Endothelial cell of hepatic sinusoid (primary cell): ENCODE measurements at regions not wholly inside any gene's neighbourhood (a gene's known extent, or its start where the extent isn't known, plus 50 kb on each side); places are given as distances from the start of the nearest gene placed in this dataset.
"Not testable (repeated sequence)": the region's sequence is repeated elsewhere in the genome, so short reads cannot be mapped to it uniquely, and the experiment has no call there.

Experiments used
- in situ Hi-C: cut with HindIII; loops from 2 replicates; pipeline ENCODE4 v1.10.0; 2017; ENCODE audit warnings: low sequenced_read_pairs

DNA sequence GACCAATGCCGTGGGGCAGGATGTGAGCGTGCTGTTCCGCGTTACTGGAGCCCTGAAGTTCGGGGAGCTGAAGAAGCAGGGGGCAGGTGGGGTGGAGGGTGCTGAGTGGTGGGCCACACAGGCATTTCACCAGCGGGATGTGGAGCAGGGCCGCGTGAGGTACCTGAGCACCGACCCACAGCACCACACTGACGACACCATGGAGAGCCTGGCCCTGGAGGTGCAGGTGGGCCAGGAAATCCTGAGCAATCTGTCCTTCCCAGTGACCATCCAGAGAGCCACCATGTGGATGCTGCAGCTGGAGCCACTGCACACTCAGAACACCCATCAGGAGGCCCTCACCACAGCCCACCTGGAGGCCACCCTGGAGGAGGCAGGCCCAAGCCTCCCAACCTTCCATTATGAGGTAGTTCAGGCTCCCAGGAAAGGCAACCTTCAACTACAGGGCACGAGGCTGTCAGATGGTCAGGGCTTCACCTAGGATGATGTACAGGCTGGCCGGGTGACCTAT is 179.6 kb downstream of the TBC1D2B start:
- in situ Hi-C loops: no loop called here

DNA sequence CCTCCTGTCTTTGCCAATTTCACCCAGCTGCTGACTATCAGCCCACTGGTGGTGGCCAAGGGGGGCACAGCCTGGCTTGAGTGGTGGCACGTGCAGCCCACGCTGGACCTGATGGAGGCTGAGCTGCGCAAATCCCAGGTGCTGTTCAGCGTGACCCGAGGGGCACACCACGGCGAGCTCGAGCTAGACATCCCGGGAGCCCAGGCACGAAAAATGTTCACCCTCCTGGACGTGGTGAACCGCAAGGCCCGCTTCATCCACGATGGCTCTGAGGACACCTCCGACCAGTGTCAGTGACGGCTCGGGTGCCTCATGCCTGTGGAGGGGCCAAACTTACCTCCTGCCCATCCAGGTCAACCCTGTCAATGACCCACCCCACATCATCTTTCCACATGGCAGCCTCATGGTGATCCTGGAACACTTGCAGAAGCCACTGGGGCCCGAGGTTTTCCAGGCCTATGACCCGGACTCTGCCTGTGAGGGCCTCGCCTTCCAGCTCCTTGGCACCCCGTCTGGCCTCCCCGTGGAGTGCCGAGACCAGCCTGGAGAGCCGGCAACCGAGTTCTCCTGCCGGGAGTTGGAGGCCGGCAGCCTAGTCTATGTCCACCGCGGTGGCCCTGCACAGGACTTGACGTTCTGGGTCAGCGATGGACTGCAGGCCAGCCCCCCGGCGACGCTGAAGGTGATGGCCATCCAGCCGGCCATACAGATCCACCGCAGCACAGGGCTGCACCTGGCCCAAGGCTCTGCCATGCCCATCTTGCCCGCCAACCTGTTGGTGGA is 180.2 kb downstream of the TBC1D2B start:
- in situ Hi-C loops: not testable (repeated sequence)

DNA sequence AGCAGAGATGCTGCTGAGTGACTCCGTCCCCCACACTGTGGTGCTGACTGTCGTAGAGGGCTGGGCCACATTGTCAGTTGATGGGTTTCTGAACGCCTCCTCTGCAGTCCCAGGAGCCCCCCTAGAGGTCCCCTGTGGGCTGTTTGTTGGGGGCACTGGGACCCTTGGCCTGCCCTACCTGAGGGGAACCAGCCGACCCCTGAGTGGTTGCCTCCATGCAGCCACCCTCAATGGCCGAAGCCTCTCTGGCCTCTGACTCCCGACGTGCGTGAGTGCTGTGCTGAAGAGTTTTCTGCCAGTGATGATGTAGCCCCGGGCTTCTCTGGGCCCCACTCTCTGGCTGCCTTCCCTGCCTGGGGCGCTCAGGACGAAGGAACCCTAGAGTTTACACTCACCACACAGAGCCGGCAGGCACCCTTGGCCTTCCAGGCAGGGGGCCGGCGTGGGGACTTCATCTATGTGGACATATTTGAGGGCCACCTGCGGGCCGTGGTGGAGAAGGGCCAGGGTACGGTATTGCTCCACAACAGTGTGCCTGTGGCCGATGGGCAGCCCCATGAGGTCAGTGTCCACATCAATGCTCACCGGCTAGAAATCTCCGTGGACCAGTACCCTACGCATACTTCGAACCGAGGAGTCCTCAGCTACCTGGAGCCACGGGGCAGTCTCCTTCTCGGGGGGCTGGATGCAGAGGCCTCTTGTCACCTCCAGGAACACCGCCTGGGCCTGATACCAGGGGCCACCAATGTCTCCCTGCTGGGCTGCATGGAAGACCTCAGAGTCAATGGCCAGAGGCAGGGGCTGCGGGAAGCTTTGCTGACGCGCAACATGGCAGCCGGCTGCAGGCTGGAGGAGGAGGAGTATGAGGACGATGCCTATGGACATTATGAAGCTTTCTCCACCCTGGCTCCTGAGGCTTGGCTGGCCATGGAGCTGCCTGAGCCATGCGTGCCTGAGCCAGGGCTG is 181.1 kb downstream of the TBC1D2B start:
- in situ Hi-C loops: not testable (repeated sequence)

DNA sequence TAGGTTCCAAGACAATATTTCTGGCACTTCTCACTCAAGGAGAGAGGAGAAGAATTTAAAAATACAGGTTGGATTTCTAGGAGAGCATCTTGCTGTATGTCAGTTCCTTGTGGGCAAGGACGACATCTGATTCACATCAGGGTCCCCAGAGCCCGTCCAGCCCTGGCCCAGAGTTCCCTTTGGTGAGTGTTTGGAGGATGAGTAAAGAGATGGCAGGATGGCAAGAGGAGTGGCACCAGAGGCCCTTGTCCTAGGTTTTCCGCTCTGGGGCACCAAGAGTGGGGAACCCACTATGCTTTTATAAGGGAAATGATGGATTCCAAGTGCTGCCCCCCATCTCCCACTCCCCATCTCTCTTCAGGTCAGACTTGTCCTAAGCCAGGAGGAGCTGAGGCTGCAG is 181.8 kb downstream of the TBC1D2B start:
- in situ Hi-C loops: no loop called here

DNA sequence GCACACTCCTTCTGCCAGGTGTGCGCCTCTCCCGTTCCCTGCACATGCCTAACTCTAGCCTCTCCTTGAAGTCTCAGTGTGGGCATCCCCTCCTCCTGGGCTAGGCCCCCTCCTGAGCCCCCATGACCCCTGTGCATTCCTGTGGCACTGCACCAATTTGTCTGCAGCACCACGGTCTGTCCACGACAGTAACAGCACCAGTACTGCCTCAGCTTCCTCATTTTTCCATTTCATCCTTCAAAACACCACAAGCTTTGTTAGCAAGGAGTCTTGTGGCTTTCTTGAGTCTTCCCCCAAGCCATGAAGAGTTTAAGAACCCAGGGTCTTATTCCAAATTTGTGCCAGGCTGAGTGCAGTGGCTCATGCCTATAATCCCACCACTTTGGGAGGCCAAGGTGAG is 182.4 kb downstream of the TBC1D2B start:
- in situ Hi-C loops: not testable (repeated sequence)

DNA sequence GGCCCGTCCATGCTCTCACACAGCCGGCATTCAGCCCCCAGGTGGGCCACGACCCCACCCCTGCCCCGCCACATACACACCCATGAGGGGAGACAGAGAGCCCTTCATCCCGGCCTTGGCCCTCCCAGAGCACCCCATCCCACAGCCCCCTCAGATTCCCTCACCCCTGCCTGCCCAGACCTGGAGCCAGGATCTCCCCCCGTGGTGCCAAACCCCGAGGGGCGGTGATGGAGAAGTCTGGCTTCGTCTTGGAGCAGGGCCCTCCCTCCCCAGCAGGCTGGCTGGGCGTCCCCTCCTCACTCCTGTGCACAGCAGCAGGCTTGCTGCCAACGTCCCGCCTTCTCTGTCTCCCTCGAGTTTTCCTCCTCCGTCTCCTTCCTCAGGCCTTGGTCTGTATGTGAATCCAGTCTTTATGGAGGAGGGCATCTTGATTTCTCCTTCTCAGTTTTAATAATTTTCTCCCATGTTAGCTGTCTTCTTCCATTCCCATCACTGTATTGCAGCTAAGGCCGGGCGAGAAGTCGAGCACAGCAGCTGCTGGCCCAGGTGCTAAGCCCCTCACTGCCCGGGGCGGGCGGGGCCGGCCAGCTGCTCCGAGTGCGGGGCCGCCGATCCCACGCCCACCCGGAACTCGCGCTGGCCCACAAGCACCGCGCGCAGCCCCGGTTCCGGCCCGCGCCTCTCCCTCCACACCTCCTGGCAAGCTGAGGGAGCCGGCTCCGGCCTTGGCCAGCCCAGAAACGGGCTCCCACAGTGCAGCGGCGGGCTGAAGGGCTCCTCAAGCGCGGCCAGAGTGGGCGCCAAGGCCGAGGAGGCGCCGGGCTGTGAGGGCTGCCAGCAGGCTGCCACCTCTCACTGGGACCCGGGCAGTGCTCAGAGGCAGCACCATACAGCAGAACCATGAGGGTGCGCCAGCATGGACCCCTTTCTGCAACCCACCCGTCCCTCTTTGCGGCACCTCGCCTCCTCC is 183.6 kb downstream of the TBC1D2B start:
- in situ Hi-C loops: not testable (repeated sequence)

DNA sequence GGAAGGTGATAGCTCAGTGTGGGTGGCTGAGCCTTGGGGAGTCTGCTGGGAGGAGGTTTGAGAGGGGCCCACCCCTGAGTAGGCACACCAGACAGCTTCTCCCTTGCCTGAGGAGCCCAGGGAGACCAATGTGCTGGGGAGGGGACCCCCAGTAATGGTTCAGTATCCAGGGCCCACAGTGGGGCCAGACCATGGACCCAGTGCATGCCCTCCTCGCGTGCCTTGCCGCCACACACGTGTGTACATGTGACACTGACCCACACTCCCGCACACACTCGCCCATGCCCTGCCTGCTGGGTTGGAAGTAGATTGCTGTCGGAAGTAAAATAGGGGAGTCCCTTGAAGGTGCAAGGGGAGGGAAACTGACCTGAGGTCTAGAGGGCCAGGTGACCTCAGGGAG is 184.3 kb downstream of the TBC1D2B start:
- in situ Hi-C loops: not testable (repeated sequence)

DNA sequence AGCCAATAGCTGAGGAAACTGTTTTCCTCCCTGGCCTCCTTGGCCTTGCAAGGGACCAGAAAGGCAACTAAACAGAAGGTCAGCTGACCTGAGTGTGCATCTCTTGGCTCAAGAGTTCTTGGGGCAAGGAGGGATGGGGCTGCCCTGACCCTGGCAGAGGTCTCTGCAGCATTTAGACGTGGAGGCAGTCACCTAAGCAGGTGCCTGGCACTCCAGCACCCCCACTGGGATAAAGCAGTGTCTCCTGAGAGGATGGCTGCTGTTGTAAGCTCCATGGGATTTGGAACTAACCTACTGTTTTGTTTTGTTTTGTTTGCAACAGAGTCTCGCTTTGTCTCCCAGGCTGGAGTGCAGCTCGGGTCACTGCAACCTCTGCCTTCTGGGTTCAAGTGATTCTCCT is 185.2 kb downstream of the TBC1D2B start:
- in situ Hi-C loops: no loop called here

DNA sequence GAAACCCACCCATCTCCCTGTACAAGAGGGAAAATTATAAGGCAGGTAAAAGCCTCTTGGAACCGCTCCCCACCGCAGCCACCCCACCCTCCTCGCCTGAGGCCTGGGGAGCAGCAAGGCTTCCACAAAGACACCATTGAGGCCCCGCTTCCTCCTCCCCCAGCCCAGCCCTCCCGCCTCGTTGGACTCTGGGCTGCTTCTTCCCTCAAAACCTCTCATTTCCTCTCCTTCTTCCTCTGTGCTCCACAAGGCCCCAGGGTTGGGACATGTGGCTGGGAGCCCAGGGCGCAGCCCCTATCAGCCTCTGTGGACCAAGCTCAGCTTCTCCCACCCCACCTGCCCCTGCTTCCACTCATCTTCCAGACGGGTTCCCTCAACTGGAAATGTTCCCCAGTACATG is 185.6 kb downstream of the TBC1D2B start:
- in situ Hi-C loops: not testable (repeated sequence)

DNA sequence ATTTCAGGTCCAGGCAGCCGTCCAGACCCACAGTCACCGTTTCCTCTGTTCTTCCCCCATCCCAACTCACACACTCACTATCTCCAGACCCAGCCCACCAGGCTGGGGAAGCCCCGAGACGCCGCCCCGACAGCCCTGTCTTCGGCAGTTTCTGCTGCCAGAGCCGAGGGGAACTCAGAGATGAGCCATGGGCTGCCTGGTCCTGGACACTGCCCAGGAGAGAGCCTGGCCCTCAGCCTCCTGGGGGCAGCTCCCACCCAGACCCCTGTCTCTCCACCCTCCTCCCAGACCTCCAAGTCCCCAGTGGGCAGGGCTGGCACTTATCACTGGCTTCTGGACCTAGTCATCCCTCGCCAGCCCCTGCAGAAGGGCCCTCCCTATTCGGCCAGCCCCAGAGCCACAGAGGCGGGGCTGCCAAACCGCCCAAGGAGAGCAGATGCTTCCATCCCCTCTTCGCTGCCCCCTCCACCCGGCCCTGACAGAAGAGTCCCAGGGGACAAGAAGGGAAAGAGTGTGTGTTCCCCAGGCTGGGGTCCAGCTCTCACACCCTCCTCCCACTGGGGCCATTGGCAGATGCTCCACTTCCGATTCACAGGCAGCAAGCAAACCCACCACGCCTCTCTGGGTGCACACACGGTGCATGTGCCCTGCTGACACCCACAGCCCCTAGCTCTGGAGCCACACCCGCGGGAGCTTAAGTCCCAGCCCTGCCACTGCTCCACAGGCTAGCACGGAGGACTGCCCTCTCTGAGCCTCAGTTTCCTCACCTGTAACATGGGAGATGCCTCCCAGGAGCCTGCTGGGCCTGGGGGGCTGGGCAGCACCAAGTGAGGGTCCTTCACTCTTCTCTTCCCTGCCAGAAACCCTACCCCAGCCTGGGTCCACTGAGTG is 186.4 kb downstream of the TBC1D2B start:
- in situ Hi-C loops: not testable (repeated sequence)

DNA sequence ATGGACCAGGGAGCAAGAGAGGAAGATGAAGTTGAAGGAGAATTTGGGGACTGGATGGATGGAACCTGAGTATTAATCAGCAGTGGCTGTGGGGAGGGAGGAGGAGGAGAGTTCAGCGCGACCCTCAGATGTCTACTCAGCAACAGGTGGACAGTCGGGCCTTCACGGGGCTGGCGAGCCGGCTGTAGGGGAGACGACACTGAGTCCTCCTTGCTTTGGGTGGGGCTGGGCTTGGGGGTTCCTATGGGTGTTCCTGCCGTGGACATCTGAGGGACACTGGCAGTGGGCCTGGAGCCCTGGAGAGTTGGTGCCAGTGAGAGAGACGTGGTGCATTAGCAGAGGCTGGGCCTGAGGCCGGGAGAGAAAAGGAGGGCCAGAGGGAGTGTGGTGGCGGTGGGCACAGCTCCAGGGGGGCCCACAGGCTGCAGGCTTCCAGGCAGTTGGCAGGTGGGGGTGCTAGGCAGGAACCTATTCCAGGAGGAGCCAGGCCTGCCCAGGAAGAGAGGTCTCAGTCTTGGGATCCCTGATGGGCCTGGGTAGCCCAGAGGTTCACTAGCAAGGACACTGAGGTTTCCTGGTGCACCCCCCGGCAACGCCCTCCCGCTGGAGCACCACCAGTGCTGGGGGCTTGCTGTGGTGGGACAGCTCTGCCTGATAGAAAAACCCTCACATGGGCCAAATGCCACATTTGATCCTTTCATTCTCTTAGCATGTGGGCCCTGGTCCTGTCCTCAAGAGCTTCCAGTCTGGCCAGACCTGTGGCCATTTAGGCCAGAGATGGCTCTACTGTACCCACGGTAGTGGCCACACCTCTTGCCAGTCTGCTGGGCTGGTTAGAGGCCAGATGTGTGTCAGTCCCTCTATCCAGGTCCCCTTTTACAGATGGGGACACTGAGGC is 187.4 kb downstream of the TBC1D2B start:
- in situ Hi-C loops: not testable (repeated sequence)

DNA sequence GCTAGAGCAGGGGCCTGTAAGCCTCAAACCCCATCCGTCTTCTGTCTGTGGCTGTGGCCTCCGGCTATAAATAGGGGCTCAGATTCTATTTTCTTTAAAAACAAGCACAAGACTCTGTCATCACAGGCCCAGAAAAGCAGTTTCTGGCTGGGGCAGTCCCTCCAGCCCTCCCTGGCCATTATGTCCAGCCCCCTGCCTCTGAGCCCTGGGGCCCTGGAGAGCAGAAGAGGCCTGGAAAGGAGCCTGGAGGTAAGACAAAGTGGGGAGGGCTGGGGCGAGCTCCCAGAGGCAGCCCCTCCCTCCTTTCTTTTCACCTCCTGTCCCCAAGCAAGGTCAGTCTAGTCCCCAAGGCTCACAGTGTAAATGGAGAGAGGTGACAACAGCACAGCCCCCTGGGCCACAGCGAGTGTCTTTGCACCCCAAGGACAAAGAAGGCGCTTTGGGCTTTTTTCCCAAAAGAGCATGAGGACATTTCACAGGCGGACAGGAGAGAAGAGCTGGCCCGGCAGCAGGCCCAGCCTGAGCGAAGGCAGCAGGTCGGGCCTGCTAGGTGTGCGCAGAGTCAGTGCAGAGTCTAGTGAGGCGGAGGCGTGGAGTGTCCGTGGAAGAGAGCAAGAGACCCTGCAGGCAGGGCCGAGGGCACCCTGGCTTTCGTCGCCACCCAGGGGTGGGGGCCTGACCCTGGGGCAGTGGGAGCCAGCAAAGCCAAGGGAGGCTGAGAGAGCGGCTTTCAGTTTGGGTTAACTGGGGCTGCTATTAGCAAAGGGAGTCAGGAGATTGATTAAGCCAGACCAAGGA is 188.3 kb downstream of the TBC1D2B start:
- in situ Hi-C loops: no loop called here

DNA sequence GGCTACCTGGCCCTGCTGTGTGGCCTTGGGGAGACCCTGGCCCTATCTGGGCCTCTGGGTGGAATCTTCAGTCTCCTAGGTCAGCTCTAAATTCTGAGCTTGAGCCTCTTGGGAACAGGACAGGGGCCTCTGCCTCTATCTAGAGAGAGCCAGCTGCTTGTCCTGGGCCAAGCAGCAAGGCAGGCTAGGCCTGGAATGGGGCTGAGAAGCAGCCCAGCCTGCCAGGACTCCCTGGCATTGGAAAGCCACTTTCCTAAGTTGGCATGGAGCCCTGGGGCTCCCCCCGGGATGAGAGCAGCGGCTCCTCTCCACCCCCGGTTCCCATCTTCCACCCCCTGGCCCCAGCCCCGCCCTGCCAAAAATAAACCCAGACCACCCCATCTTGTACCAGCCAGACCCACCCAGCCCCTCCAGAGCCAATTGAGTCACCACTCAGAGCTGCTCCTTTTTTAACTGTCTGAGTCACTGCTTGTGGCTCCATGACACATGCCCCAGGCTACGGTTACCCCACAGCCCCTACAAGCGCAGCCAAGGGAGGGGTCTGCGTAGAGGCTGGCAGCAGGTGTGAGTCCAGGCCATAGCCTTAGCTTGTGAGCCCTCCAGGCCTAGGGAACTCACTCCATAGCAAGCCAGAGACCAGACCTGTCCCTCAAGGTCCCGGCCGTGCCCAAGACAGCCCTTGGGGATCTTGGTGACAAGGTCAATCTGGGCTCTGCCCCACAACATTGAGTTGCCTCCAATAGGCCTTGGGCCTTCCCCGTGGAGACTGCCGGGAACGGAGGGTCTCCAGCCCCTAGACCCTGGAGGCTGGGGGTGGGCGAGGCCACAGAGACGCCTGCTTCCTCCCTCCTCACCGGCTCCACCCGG is 189.7 kb downstream of the TBC1D2B start:
- in situ Hi-C loops: not testable (repeated sequence)

DNA sequence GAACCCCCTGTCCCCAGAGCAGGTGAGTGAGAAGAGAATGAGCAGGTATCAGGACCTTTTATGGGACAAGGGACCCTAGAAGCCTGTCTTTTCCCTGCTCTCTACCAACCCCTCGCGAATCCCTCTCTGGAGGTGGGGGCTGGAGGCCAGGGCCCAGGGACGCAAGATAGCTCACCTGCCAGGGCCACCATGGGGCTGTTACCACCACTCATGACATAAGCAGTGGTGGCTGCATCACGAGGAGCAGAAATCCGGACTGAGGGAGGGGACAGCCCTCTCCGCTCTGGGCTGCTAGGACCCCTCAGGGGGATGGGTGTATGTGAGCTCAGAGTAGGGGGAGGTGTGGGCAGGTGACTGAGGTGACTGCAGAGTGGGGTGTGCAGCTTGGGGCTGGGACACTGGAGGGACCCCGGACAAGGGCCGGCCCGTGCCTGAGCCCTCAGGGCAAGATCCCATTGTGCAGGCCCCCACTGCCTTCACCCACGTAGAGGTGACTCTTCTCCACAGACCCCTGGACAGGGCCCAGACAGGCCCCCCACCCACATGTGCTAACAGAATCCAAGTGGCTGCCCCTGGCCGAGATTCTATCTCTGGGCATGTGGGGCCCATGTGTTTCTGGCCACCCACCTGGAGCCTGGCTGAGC is 190.6 kb downstream of the TBC1D2B start:
- in situ Hi-C loops: no loop called here

DNA sequence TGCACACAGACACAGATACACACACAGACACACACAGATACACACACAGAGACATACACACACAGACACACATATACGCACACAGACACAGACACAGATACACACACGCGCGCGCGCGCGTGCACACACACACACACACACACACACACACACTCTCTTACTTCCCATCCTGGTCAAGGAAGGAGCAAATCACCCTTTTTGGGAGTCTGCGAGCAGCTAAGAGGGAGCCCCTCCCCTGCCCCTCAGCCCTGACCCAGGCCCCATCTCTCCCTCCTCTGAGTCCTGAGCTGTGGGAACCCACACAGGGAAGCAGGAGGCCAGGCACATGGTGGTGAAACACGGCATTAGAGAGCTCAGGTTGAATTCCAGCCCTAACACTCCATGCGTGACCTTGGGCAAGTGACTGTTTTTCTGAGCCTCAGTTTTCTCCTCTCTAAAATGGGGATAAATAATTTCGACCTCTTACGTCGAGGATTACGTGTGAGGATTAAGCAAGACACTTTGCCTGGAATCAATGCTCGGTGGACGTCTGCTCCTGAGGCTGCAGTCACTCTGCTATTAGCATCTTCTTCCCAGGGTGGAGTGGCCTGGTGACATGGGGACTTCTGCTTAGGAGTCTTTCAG is 191.5 kb downstream of the TBC1D2B start:
- in situ Hi-C loops: not testable (repeated sequence)

DNA sequence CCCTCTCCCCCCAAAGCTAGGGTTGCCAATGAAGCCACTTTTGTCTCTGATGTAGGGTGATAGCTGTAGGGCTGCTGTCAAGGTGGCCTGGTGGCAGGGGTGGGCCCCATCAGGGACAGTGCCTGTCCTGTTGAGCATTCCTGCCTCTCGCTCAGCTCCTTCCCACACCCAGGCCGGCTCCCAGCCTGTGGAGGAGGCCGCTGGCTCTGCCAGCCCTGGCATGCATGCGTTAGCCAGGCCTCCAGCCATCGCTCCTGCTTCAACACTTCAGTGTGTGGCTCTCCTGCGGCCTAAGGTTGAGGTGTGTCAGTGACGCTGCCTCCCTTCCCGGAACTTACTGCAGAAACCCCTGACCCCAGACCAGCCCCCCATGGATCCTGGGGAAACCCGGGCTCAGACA is 194.5 kb downstream of the TBC1D2B start:
- in situ Hi-C loops: not testable (repeated sequence)
